Mucosa of gallbladder (tissue), 1 donor: ENCODE measurements at regions not wholly inside any gene's neighbourhood (a gene's known extent, or its start where the extent isn't known, plus 50 kb on each side); places are given as distances from the start of the nearest gene placed in this dataset.
"Not testable (repeated sequence)": the region's sequence is repeated elsewhere in the genome, so short reads cannot be mapped to it uniquely, and the experiment has no call there.

Experiments used
- DNase-seq: peaks from one replicate; pipeline ENCODE4 v3.0.0-alpha.2; 2020; ENCODE audit warnings: low spot score
- donor health status: DM: no; HTN: no; CAD: no.

GRCh38 chr6:81906709-81907204, 154.3 kb upstream of the TENT5A start:
- no peak for DNase-seq

- no peak for DNase-seq
Measured at GRCh38 chr6:81906041-81906440, 153.6 kb upstream of the TENT5A start.

GRCh38 chr6:81901551-81901966, 149.1 kb upstream of the TENT5A start:
- no peak for DNase-seq

- no peak for DNase-seq
Measured at GRCh38 chr6:81900616-81901015, 148.1 kb upstream of the TENT5A start.

GRCh38 chr6:81897793-81898192, 145.3 kb upstream of the TENT5A start:
- DNase-seq: no peak

- DNase-seq: no peak
Measured at GRCh38 chr6:81896525-81897503, 144.3 kb upstream of the TENT5A start.

- DNase-seq: no peak
Measured at GRCh38 chr6:81895511-81896185, 143.2 kb upstream of the TENT5A start.

GRCh38 chr6:81894788-81895271, 142.3 kb upstream of the TENT5A start:
- DNase-seq: no peak

GRCh38 chr6:81894306-81894705, 141.8 kb upstream of the TENT5A start:
- DNase-seq: no peak

- DNase-seq: no peak
Measured at GRCh38 chr6:81892891-81893290, 140.4 kb upstream of the TENT5A start.

GRCh38 chr6:81891874-81892273, 139.4 kb upstream of the TENT5A start:
- DNase-seq: no peak

GRCh38 chr6:81890846-81891245, 138.4 kb upstream of the TENT5A start:
- no peak for DNase-seq

- DNase-seq: no peak
Measured at GRCh38 chr6:81889377-81890053, 137.0 kb upstream of the TENT5A start.

GRCh38 chr6:81886909-81887308, 134.4 kb upstream of the TENT5A start:
- not testable (repeated sequence) for DNase-seq

- no peak for DNase-seq
Measured at GRCh38 chr6:81886157-81886556, 133.7 kb upstream of the TENT5A start.

GRCh38 chr6:81881660-81882059, 129.2 kb upstream of the TENT5A start:
- no peak for DNase-seq

GRCh38 chr6:81878479-81878878, 126.0 kb upstream of the TENT5A start:
- DNase-seq: no peak

GRCh38 chr6:81876971-81877370, 124.5 kb upstream of the TENT5A start:
- no peak for DNase-seq

GRCh38 chr6:81875782-81876293, 123.4 kb upstream of the TENT5A start:
- DNase-seq: peak; percentile 32

- not testable (repeated sequence) for DNase-seq
Measured at GRCh38 chr6:81869749-81870508, 117.4 kb upstream of the TENT5A start.

GRCh38 chr6:81865712-81866111, 113.2 kb upstream of the TENT5A start:
- no peak for DNase-seq
